PC-9 (cell line): ENCODE measurements at regions not wholly inside any gene's neighbourhood (a gene's known extent, or its start where the extent isn't known, plus 50 kb on each side); places are given as distances from the start of the nearest gene placed in this dataset.
"Not testable (repeated sequence)": the region's sequence is repeated elsewhere in the genome, so short reads cannot be mapped to it uniquely, and the experiment has no call there.

Source experiments
- BruUV-seq: library from RNA; stranded (reverse); fragments of 400-500 nt; replicated peaks from 2 replicates; lab custom pipeline; 2021; lab: Mats Ljungman, UMichigan
- CTCF ChIA-PET: fragments of 300-600 bp; sonication (Branson Sonifier 250); formaldehyde crosslinking; loops from one replicate; lab custom pipeline; 2022; ENCODE audit warnings: antibody characterized with exemption; lab: Charles Lee
- POLR2A ChIA-PET: fragments of 300-600 bp; sonication (Branson Sonifier 250); formaldehyde crosslinking; loops from one replicate; lab custom pipeline; 2022; ENCODE audit warnings: antibody characterized with exemption; ENCODE audit not compliant: unreplicated experiment; lab: Charles Lee
- DNase-seq, 2 experiments: peaks; one replicate each; pipeline versions ENCODE4 v3.0.0 to v3.0.0-alpha.2; 2015 to 2022; ENCODE audit warnings: mixed read lengths in 1 of 2
- H2AFZ ChIP-seq: fragments of 200-600 bp; sonication (generic); 2 replicates; pipeline ENCODE4 v1.8.1; 2017; ENCODE audit warnings: antibody characterized with exemption
- H3F3A ChIP-seq: fragments of 200-600 bp; sonication (generic); 2 replicates; pipeline ENCODE4 v1.8.1; 2017; ENCODE audit warnings: antibody characterized with exemption, mild to moderate bottlenecking, low read depth; ENCODE audit not compliant: insufficient read depth
- H3K27ac ChIP-seq: fragments of 200-600 bp; sonication (generic); 2 replicates; pipeline ENCODE4 v1.6.1; 2016; ENCODE audit warnings: mixed run types
- H3K27me3 ChIP-seq: fragments of 200-600 bp; sonication (generic); 2 replicates; pipeline ENCODE4 v1.6.1; 2016; ENCODE audit warnings: low read depth, mixed run types; ENCODE audit not compliant: insufficient read depth
- H3K36me3 ChIP-seq: fragments of 200-600 bp; sonication (generic); 2 replicates; pipeline ENCODE4 v1.6.1; 2016; ENCODE audit warnings: low read depth, mixed run types
- H3K4me1 ChIP-seq: fragments of 200-600 bp; sonication (generic); replicated peaks from 2 replicates; pipeline ENCODE4 v1.6.1; 2016; ENCODE audit warnings: mixed run types; ENCODE audit not compliant: insufficient read depth
- H3K4me2 ChIP-seq: fragments of 200-600 bp; sonication (generic); 2 replicates; pipeline ENCODE4 v1.6.1; 2017; ENCODE audit warnings: mixed run types
- H3K4me3 ChIP-seq: fragments of 200-600 bp; sonication (generic); 2 replicates; pipeline ENCODE4 v1.6.1; 2016; ENCODE audit warnings: mixed run types
- H3K79me2 ChIP-seq: fragments of 200-600 bp; sonication (generic); 2 replicates; pipeline ENCODE4 v1.6.1; 2017; ENCODE audit warnings: low read depth, mixed run types
- H3K9me2 ChIP-seq: fragments of 200-600 bp; sonication (generic); 2 replicates; pipeline ENCODE4 v1.8.1; 2017; ENCODE audit warnings: mild to moderate bottlenecking; ENCODE audit not compliant: insufficient read depth
- H3K9me3 ChIP-seq: fragments of 200-600 bp; sonication (generic); 2 replicates; pipeline ENCODE4 v1.8.1; 2016; ENCODE audit warnings: low read depth; ENCODE audit not compliant: insufficient read depth
- H4K20me1 ChIP-seq: fragments of 200-600 bp; sonication (generic); 2 replicates; pipeline ENCODE4 v1.8.1; 2017; ENCODE audit not compliant: insufficient read depth
- EZH2 ChIP-seq: fragments of 200-600 bp; sonication (generic); IDR thresholded peaks from 2 replicates; pipeline ENCODE4 v1.8.0; 2017; ENCODE audit warnings: antibody characterized with exemption, low read depth
- intact Hi-C: fragments of 100-400 bp; cut with micrococcal nuclease; formaldehyde crosslinking; loops from one replicate; pipeline ENCODE4 v1.10.0; 2022; ENCODE audit not compliant: unreplicated experiment
- TF ChIP-seq, protein P1 (sequence below): fragments of 200-600 bp; sonication (generic); conservative IDR thresholded peaks from 2 replicates; pipeline ENCODE4 v1.6.1; 2017; ENCODE audit warnings: mixed run types, antibody characterized with exemption, mild to moderate bottlenecking, moderate library complexity

DNA sequence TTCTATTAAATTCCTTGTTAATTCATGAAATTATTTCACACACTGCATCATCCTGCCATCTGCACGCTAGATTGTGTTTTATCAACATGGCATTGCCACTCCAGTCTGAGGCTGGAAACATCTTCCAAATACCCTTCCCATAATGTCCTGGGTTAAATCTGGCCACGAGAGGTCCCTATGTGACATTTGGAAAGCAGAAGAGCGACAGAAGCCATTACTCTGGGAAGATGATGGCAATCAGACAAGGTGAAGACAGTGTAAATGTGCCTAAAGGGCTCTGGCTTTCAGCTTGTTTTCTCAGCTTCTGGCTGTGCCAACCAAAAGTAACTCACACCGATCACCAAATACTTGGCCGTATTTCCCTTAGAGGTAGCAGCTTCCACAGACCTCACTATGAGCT, 144.8 kb downstream of the CAPZA3 start:
- no peaks in the 10 kb centered on the region for H3K79me2 ChIP-seq
- BruUV-seq = no TSS peak
- H3K9me2 ChIP-seq = no peaks in the 10 kb centered on the region
- POLR2A ChIA-PET = interaction anchor here (0.5 kb wide), 1 partner anchor 86 kb away, joined by 14 read pairs; no protein-coding TSS in a partner anchor
- CTCF ChIA-PET = no interaction called here
- H4K20me1 ChIP-seq = no peaks in the 10 kb centered on the region
- intact Hi-C loops = no loop called here
- H3K27me3 ChIP-seq = no peaks in the 10 kb centered on the region
- H3K9me3 ChIP-seq = no peaks in the 10 kb centered on the region
- H2AFZ ChIP-seq = no peak overlapping the region
- no peak for TF ChIP-seq EZH2
- no peaks in the 10 kb centered on the region for H3K4me1 ChIP-seq
- no peak overlapping the region for H3K27ac ChIP-seq
- H3K4me3 ChIP-seq = no peak overlapping the region
- no peak for DNase-seq
- no peak overlapping the region for H3K4me2 ChIP-seq
- no peaks in the 10 kb centered on the region for H3K36me3 ChIP-seq
- H3F3A ChIP-seq = no peaks in the 10 kb centered on the region

DNA sequence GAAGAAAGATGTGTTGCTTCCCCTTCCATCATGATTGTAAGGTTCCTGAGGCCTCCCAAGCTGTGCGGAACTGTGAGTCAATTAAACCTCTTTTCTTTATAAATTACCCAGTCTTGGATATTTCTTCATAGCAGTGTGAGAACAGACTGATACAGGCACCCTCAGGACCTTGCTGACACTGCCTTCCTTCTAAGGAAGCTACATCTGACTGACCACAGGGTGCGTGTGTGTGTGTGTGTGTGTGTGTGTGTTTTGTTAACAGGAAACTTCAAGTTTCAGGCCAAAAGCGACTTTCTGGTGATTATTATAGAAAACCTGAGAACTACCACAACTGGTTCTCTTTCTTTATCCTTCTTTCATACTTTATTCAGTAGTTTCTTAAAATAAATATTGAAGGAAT, 149.0 kb downstream of the CAPZA3 start:
- peaks cover 3% of the 10 kb centered on the region; the same call in 1 of the 2 replicates for H3K9me3 ChIP-seq
- H3F3A ChIP-seq = no peaks in the 10 kb centered on the region
- no peak overlapping the region for H3K4me3 ChIP-seq
- no peak overlapping the region for H3K4me2 ChIP-seq
- H4K20me1 ChIP-seq = no peaks in the 10 kb centered on the region
- H3K36me3 ChIP-seq = no peaks in the 10 kb centered on the region
- H2AFZ ChIP-seq = no peak overlapping the region
- intact Hi-C loops = no loop called here
- POLR2A ChIA-PET = no interaction called here
- BruUV-seq = no TSS peak
- TF ChIP-seq EZH2 = no peak
- TF ChIP-seq, protein P1, sequence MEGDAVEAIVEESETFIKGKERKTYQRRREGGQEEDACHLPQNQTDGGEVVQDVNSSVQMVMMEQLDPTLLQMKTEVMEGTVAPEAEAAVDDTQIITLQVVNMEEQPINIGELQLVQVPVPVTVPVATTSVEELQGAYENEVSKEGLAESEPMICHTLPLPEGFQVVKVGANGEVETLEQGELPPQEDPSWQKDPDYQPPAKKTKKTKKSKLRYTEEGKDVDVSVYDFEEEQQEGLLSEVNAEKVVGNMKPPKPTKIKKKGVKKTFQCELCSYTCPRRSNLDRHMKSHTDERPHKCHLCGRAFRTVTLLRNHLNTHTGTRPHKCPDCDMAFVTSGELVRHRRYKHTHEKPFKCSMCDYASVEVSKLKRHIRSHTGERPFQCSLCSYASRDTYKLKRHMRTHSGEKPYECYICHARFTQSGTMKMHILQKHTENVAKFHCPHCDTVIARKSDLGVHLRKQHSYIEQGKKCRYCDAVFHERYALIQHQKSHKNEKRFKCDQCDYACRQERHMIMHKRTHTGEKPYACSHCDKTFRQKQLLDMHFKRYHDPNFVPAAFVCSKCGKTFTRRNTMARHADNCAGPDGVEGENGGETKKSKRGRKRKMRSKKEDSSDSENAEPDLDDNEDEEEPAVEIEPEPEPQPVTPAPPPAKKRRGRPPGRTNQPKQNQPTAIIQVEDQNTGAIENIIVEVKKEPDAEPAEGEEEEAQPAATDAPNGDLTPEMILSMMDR = no peak
- no peaks in the 10 kb centered on the region for H3K9me2 ChIP-seq
- CTCF ChIA-PET = no interaction called here
- H3K27me3 ChIP-seq = no peaks in the 10 kb centered on the region
- H3K79me2 ChIP-seq = no peaks in the 10 kb centered on the region
- no peaks in the 10 kb centered on the region for H3K4me1 ChIP-seq
- H3K27ac ChIP-seq = no peak overlapping the region
- DNase-seq = no peak

DNA sequence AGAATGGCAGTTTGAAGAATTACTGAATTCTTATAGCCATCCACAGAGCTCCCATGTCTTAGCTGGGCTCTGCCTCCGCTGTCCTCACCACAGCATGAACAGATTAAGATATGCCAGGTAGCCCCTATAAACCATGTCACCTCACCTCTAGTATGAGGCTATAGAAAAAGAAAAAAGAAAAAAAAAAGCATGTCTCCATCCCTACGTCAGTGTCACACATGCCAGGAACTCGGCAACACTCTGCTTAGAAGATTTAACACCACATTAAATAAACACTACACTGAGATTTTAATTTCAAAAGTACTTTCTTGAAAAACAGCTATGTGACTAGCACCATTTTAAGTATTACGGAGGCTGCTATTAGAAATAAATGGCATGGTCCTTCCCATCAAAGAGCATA, 149.4 kb downstream of the CAPZA3 start:
- intact Hi-C loops = no loop called here
- H3K36me3 ChIP-seq = no peaks in the 10 kb centered on the region
- no peaks in the 10 kb centered on the region for H3K9me2 ChIP-seq
- H3K79me2 ChIP-seq = no peaks in the 10 kb centered on the region
- no TSS peak for BruUV-seq
- no peak for DNase-seq
- H3K9me3 ChIP-seq = peaks cover 3% of the 10 kb centered on the region; the same call in 1 of the 2 replicates
- H3K27me3 ChIP-seq = no peaks in the 10 kb centered on the region
- ChIA-PET CTCF (no interaction called here), POLR2A (no interaction called here)
- H3K4me2 ChIP-seq = no peak overlapping the region
- H3F3A ChIP-seq = no peaks in the 10 kb centered on the region
- TF ChIP-seq, protein P1 = no peak
- TF ChIP-seq EZH2 = no peak
- H3K4me1 ChIP-seq = no peaks in the 10 kb centered on the region
- no peak overlapping the region for H2AFZ ChIP-seq
- no peak overlapping the region for H3K27ac ChIP-seq
- H4K20me1 ChIP-seq = no peaks in the 10 kb centered on the region
- H3K4me3 ChIP-seq = no peak overlapping the region

DNA sequence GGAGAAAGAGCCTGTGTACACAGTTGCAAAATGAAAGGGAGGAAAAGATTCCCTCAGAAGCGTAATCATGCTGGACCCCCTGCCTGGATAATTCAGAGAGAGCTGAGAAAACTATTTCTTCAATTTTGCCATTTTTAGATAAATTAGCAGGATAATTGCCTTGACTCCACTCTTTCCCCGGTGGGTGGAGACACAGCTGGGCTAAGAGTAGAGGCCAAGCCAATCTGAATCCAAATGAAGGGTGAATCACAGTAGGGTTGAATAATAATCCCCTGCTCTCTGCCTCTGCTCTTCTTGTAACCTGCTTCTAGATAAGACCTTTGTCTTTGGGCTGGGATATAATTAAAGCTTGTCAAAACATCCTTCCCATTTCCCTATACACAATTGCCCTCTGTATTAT, 150.1 kb downstream of the CAPZA3 start:
- Histone ChIP-seq H3K4me1 (no peaks in the 10 kb centered on the region), H3K79me2 (no peaks in the 10 kb centered on the region), H3K36me3 (no peaks in the 10 kb centered on the region), H3K4me3 (no peak overlapping the region), H3F3A (no peaks in the 10 kb centered on the region), H3K4me2 (no peak overlapping the region), H2AFZ (no peak overlapping the region), H3K27ac (no peak overlapping the region), H4K20me1 (no peaks in the 10 kb centered on the region), H3K9me3 (peaks cover 3% of the 10 kb centered on the region; the same call in 1 of the 2 replicates), H3K27me3 (no peaks in the 10 kb centered on the region), H3K9me2 (no peaks in the 10 kb centered on the region)
- ChIA-PET POLR2A (no interaction called here), CTCF (no interaction called here)
- DNase-seq = no peak
- TF ChIP-seq EZH2 = no peak
- TF ChIP-seq, protein P1 = no peak
- BruUV-seq = no TSS peak
- intact Hi-C loops = no loop called here

DNA sequence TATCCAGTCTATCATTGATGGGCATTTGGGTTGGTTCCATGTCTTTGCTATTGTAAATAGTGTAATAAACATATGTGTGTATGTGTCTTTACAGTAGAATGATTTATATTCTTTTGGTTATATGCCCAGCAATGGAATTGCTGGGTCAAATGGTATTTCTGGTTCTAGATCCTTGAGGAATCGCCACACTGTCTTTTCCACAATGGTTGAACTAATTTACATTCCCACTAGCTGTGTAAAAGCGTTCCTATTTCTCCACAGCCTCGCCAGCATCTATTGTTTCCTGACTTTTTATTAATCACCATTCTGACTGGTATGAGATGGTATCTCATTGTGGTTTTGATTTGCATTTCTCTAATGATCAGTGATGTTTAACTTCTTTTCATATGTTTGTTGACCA, 152.7 kb downstream of the CAPZA3 start:
- H3K4me1 ChIP-seq, H2AFZ ChIP-seq, H3K9me3 ChIP-seq, H4K20me1 ChIP-seq, H3K79me2 ChIP-seq, DNase-seq, H3K4me2 ChIP-seq, POLR2A ChIA-PET, CTCF ChIA-PET, H3F3A ChIP-seq, intact Hi-C loops, H3K9me2 ChIP-seq, H3K27me3 ChIP-seq, H3K27ac ChIP-seq, H3K36me3 ChIP-seq, H3K4me3 ChIP-seq, BruUV-seq: not testable (repeated sequence)
